SK-N-SH (cell line): ENCODE measurements at regions not wholly inside any gene's neighbourhood (a gene's known extent, or its start where the extent isn't known, plus 50 kb on each side); places are given as distances from the start of the nearest gene placed in this dataset.

ENCODE experiments used
- CTCF ChIA-PET: fragments of 300-600, 350-600 bp; formaldehyde crosslinking; extraction: SDS; loops from one replicate; lab custom pipeline; 2021; lab: Yijun Ruan, JAX
- POLR2A ChIA-PET: fragments of 350-600 bp; sonication (Branson Sonifier 250); formaldehyde crosslinking; extraction: SDS; loops from one replicate; lab custom pipeline; 2020; ENCODE audit warnings: antibody characterized with exemption, inconsistent platforms; lab: Yijun Ruan, JAX
- DNase-seq: peaks from one replicate; pipeline ENCODE4 v3.0.0; 2012
- H2AFZ ChIP-seq: fragments of 200-600 bp; sonication (generic); 2 replicates; pipeline ENCODE4 v1.8.1; 2016; ENCODE audit warnings: antibody characterized with exemption, mild to moderate bottlenecking, low read depth
- H3F3A ChIP-seq: fragments of 200-600 bp; sonication (generic); replicated peaks from 2 replicates; pipeline ENCODE3; 2016; ENCODE audit warnings: antibody characterized with exemption, mild to moderate bottlenecking; ENCODE audit not compliant: insufficient read depth
- H3K27ac ChIP-seq, 2 experiments: fragments of 200-500 bp in 1 of 2; fragments of 200-600 bp in 1 of 2; sonication (Bioruptor generic) in 1 of 2; sonication (generic), shearing (Covaris generic) in 1 of 2; 2 replicates each; pipeline versions ENCODE4 v1.5.1 to v1.6.1; 2014 to 2016; ENCODE audit warnings: low read depth in 2 of 2, inconsistent platforms in 1 of 2, low read length in 1 of 2, mild to moderate bottlenecking in 1 of 2, mixed read lengths in 1 of 2
- H3K27me3 ChIP-seq: fragments of 200-600 bp; sonication (generic), shearing (Covaris generic); 2 replicates; pipeline ENCODE4 v1.6.1; 2016; ENCODE audit warnings: mixed run types; ENCODE audit not compliant: insufficient read depth
- H3K36me3 ChIP-seq, 2 experiments: fragments of 200-500 bp in 1 of 2; fragments of 200-600 bp in 1 of 2; sonication (Bioruptor generic) in 1 of 2; sonication (generic) in 1 of 2; replicated peaks in 1 of 2; 2 replicates each; pipeline versions ENCODE3 to v1.5.1; 2014 to 2016; ENCODE audit warnings: low read length in 1 of 2, mild to moderate bottlenecking in 1 of 2; ENCODE audit not compliant: insufficient read depth in 2 of 2, control insufficient read depth in 1 of 2
- H3K4me1 ChIP-seq, 2 experiments: fragments of 200-500 bp in 1 of 2; fragments of 200-600 bp in 1 of 2; sonication (Bioruptor generic) in 1 of 2; sonication (generic), shearing (Covaris generic) in 1 of 2; 2 replicates each; pipeline versions ENCODE4 v1.5.1 to v1.6.1; 2014 to 2016; ENCODE audit warnings: low read depth in 1 of 2, low read length in 1 of 2, mixed run types in 1 of 2; ENCODE audit not compliant: insufficient read depth in 2 of 2, control insufficient read depth in 1 of 2
- H3K4me2 ChIP-seq: fragments of 200-600 bp; sonication (generic), shearing (Covaris generic); 2 replicates; pipeline ENCODE4 v1.6.1; 2017; ENCODE audit warnings: mixed run types
- H3K4me3 ChIP-seq, 2 experiments: fragments of 200-500 bp in 1 of 2; fragments of 200-600 bp in 1 of 2; sonication (Bioruptor generic) in 1 of 2; sonication (generic), shearing (Covaris generic) in 1 of 2; 2 replicates each; pipeline versions ENCODE4 v1.5.1 to v1.8.1; 2014 to 2016; ENCODE audit warnings: low read depth in 2 of 2, inconsistent platforms in 1 of 2, low read length in 1 of 2, mild to moderate bottlenecking in 1 of 2, mixed read lengths in 1 of 2, moderate library complexity in 1 of 2
- H3K79me2 ChIP-seq: fragments of 200-600 bp; sonication (generic); 2 replicates; pipeline ENCODE4 v1.8.1; 2017; ENCODE audit warnings: mild to moderate bottlenecking; ENCODE audit not compliant: insufficient read depth
- H3K9ac ChIP-seq: fragments of 200-600 bp; sonication (generic); 2 replicates; pipeline ENCODE4 v1.6.1; 2017; ENCODE audit warnings: mixed run types
- H3K9me2 ChIP-seq: fragments of 200-600 bp; sonication (generic); 2 replicates; pipeline ENCODE4 v1.6.1; 2017; ENCODE audit warnings: mixed run types
- H3K9me3 ChIP-seq: fragments of 200-600 bp; sonication (generic); 2 replicates; pipeline ENCODE4 v1.6.1; 2017; ENCODE audit warnings: mixed run types, mild to moderate bottlenecking, moderate library complexity
- H4K20me1 ChIP-seq: fragments of 200-600 bp; sonication (generic); 2 replicates; pipeline ENCODE4 v1.6.1; 2017; ENCODE audit warnings: mild to moderate bottlenecking, mixed run types; ENCODE audit not compliant: insufficient read depth
- EZH2phosphoT487 ChIP-seq: fragments of 200-600 bp; sonication (generic); IDR thresholded peaks from 2 replicates; pipeline ENCODE4 v1.6.1; 2017; ENCODE audit warnings: low read depth, mixed run types, mild to moderate bottlenecking, antibody characterized with exemption, moderate library complexity, borderline replicate concordance
- GABPA ChIP-seq: IDR thresholded peaks from 2 replicates; pipeline ENCODE4 v1.4.0; 2012; ENCODE audit warnings: low read depth, mild to moderate bottlenecking
- IRF3 ChIP-seq: fragments of 150-350 bp; IDR thresholded peaks from 2 replicates; pipeline ENCODE4 v1.6.1; 2016; ENCODE audit warnings: mild to moderate bottlenecking, low read depth, low read length
- MAX ChIP-seq: IDR thresholded peaks from 2 replicates; pipeline ENCODE4 v1.4.0; 2012; ENCODE audit warnings: low read depth
- MEF2A ChIP-seq: IDR thresholded peaks from 2 replicates; pipeline ENCODE4 v1.4.0; 2012; ENCODE audit warnings: low read depth, borderline replicate concordance
- PBX3 ChIP-seq: IDR thresholded peaks from 2 replicates; pipeline ENCODE4; 2012
- RCOR1 ChIP-seq: fragments of 150-350 bp; IDR thresholded peaks from 2 replicates; pipeline ENCODE4 v1.6.1; 2017; ENCODE audit warnings: antibody characterized with exemption, low read length
- RXRA ChIP-seq: IDR thresholded peaks from 2 replicates; pipeline ENCODE4 v1.4.0; 2012; ENCODE audit warnings: low read depth, mild to moderate bottlenecking, borderline replicate concordance
- SMC3 ChIP-seq: IDR thresholded peaks from 2 replicates; pipeline ENCODE4 v1.6.1; 2012; ENCODE audit warnings: low read depth, low read length, improper control_type of control experiment
- WGBS: methylation state at CpG from one replicate; pipeline ENCODE4 v1.1.6; 2017; ENCODE audit warnings: low lambda C conversion rate; 5-methylcytosine and 5-hydroxymethylcytosine counted together

- Histone ChIP-seq H3K79me2 (no peaks in the 10 kb centered on the region), H3K4me3 (no peak overlapping the region), H3K9me2 (no peaks in the 10 kb centered on the region), H3K27ac (no peak overlapping the region), H4K20me1 (no peaks in the 10 kb centered on the region), H3K4me2 (no peak overlapping the region), H3K9me3 (no peaks in the 10 kb centered on the region), H3K27me3 (peaks cover 58% of the 10 kb centered on the region; the same call in 1 of the 2 replicates), H3F3A (no peaks in the 10 kb centered on the region), H2AFZ (no peak overlapping the region), H3K36me3 (no peaks in the 10 kb centered on the region), H3K9ac (no peak overlapping the region), H3K4me1 (no peaks in the 10 kb centered on the region)
- TF ChIP-seq RXRA, result no peak
- TF ChIP-seq GABPA, result no peak
- TF ChIP-seq MAX, result no peak
- TF ChIP-seq SMC3, result no peak
- no peak for TF ChIP-seq IRF3
- CTCF ChIA-PET, result interaction anchor here (2.0 kb wide), 1 partner anchor 51 kb away, joined by 5 read pairs; no protein-coding TSS in a partner anchor
- DNase-seq, result no peak
- POLR2A ChIA-PET, result no interaction called here
- 19% methylated on average over 5 of the region's 5 CpGs for WGBS
Observed at GRCh38 chr18:22048221-22048620, 121.2 kb upstream of the GATA6 start.

DNA sequence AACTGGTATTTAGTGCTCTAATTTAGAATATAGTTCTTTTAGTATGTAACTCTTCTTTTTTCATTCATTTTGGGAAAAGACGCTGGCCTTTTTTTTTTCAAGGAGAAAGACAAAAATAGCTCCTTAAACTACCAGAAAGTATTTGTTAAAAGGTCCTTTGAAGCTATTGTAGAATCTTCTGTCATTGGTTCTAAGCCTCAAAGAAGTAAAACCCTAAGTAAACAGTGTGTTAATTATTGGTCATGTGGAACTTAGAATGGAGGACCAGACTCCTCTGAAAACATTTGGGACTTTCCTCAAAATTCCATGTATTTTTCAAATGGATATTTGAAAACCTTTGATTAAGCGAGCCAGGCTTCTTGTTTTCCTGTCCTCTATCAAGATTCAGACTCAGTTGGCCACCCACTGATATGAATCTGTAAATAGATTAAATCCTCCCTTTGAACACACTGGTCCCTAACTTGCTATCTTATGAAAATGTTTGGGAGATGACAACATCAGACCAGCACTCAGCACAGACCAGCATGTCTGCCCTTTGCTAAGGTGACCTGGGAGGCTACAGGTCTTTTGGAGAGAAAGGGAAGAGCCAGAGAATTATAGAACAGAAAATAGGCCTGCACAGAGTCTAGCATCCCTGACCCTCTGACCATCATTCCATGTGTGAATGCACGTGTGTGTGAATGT is 120.3 kb upstream of the GATA6 start:
- Histone ChIP-seq H4K20me1 (no peaks in the 10 kb centered on the region), H3K27ac (no peak overlapping the region), H3K4me1 (no peaks in the 10 kb centered on the region), H3K79me2 (no peaks in the 10 kb centered on the region), H3K9me2 (no peaks in the 10 kb centered on the region), H3K27me3 (peaks cover 50% of the 10 kb centered on the region; the same call in 1 of the 2 replicates), H3K9me3 (no peaks in the 10 kb centered on the region), H3K4me3 (no peak overlapping the region), H2AFZ (no peak overlapping the region), H3K9ac (no peak overlapping the region), H3K4me2 (no peak overlapping the region), H3K36me3 (no peaks in the 10 kb centered on the region), H3F3A (no peaks in the 10 kb centered on the region)
- POLR2A ChIA-PET, result no interaction called here
- CTCF ChIA-PET, result no interaction called here
- WGBS, result under 1% methylated on average over 3 of the region's 3 CpGs
- no peak for DNase-seq
- TF ChIP-seq MEF2A (no peak), MAX (no peak), EZH2phosphoT487 (no peak), PBX3 (no peak), RCOR1 (no peak)
